ENCODE measurements at regions not wholly inside any gene's neighbourhood (a gene's known extent, or its start where the extent isn't known, plus 50 kb on each side); places are given as distances from the start of the nearest gene placed in this dataset.

GRCh38 chr5:133715216-133715615, 102.9 kb upstream of the FSTL4 start:
- Histone ChIP-seq H3K23ac (ENCODE audit: insufficient read length, low read depth, low read length) (no peak overlapping the region), H4K91ac (ENCODE audit: insufficient read length, low read depth, low read length) (no peak overlapping the region), H2AK5ac (ENCODE audit: insufficient read length, low read length) (no peak overlapping the region), H3K23me2 (ENCODE audit: insufficient read length, low read depth, low read length, poor library complexity, severe bottlenecking) (no peaks in the 10 kb centered on the region), H3K4me2 (ENCODE audit: insufficient read depth, insufficient read length, low read length) (no peak overlapping the region), H4K20me1 (ENCODE audit: control insufficient read depth, insufficient read depth, insufficient read length) (no peaks in the 10 kb centered on the region), H3K18ac (ENCODE audit: insufficient read length, low read depth, low read length) (no peak overlapping the region), H3K27me3 (ENCODE audit: insufficient read depth, low read length) (no peaks in the 10 kb centered on the region), H2BK12ac (ENCODE audit: insufficient read length, low read depth, low read length) (no peak overlapping the region), H3K79me2 (ENCODE audit: insufficient read depth, low read length) (no peaks in the 10 kb centered on the region), H2BK15ac (ENCODE audit: low read depth, low read length) (no peak overlapping the region), H4K5ac (ENCODE audit: insufficient read length, low read depth, low read length) (no peak overlapping the region), H4K8ac (replicated peaks; ENCODE audit: insufficient read length, low read depth, low read length) (no peak overlapping the region), H3K4me1 (ENCODE audit: insufficient read depth, low read length) (no peaks in the 10 kb centered on the region), H3K4ac (ENCODE audit: low read depth, low read length) (no peak overlapping the region), H3K14ac (ENCODE audit: insufficient read depth, low read length) (no peak overlapping the region), H3T11ph (ENCODE audit: low read length) (no peak overlapping the region), H3K56ac (ENCODE audit: insufficient read length, low read depth, low read length) (no peak overlapping the region), H2BK5ac (ENCODE audit: insufficient read length, low read length) (no peak overlapping the region), H3K79me1 (ENCODE audit: insufficient read depth, low read depth, low read length, poor library complexity, severe bottlenecking) (no peaks in the 10 kb centered on the region), H3K9me3 (ENCODE audit: control insufficient read depth, low read depth, low read length) (no peaks in the 10 kb centered on the region), H3K27ac (ENCODE audit: insufficient read length, low read depth, low read length) (no peak overlapping the region), H3K9ac (ENCODE audit: extremely low read depth, insufficient read length, low read length) (no peak overlapping the region), H2BK120ac (ENCODE audit: low read depth, low read length, poor library complexity, severe bottlenecking) (no peak overlapping the region), H2BK20ac (ENCODE audit: low read depth, low read length, poor library complexity, severe bottlenecking) (no peak overlapping the region), H2AFZ (ENCODE audit: low read length) (no peak overlapping the region)
- H3K9me3 Mint-ChIP-seq = 0 out of 5 replicates have a peak, but pooled peaks cover 0 to 2% of the 10 kb centered on the region in 2 experiments
- TF ChIP-seq CTCF (conservative IDR thresholded peaks at IDR 0.05) = no peak
- no peak overlapping the region for H3K27ac Mint-ChIP-seq
- H3K36me3 Mint-ChIP-seq (ENCODE audit: insufficient read depth in 1 of 3, low read depth in 3 of 3) = no peaks in the 10 kb centered on the region
- no peak overlapping the region for H3K4me3 Mint-ChIP-seq
- H3K27me3 Mint-ChIP-seq (ENCODE audit: low read depth) = peaks cover 10% of the 10 kb centered on the region
- no peaks in the 10 kb centered on the region for H3K4me1 Mint-ChIP-seq
- no peak for DNase-seq
